ENCODE measurements at regions not wholly inside any gene's neighbourhood (a gene's known extent, or its start where the extent isn't known, plus 50 kb on each side); places are given as distances from the start of the nearest gene placed in this dataset.

GRCh38 chr12:39240587-39240986 is 202.3 kb downstream of the KIF21A start:
- H3K79me2 ChIP-seq (ENCODE audit: low read length) = no peaks in the 10 kb centered on the region
- no peak overlapping the region for H3K9ac ChIP-seq (ENCODE audit: low read length)
- no peak overlapping the region for H3K4me3 ChIP-seq (ENCODE audit: low read length)
- no peaks in the 10 kb centered on the region for H3K9me3 ChIP-seq (ENCODE audit: insufficient read depth, low read length)
- H3K4me2 ChIP-seq (ENCODE audit: low read length) = no peak overlapping the region
- H3K27ac ChIP-seq (ENCODE audit: low read length) = no peak overlapping the region
- TF ChIP-seq EZH2phosphoT487 (IDR thresholded peaks at IDR 0.05; ENCODE audit: low read depth) (no peak), CTCF (IDR thresholded peaks at IDR 0.05; ENCODE audit: low read depth, low read length) (no peak)
- H2AFZ ChIP-seq (ENCODE audit: low read depth, low read length) = no peak overlapping the region
- H3K27me3 ChIP-seq (ENCODE audit: low read depth, low read length) = no peaks in the 10 kb centered on the region
- no peaks in the 10 kb centered on the region for H4K20me1 ChIP-seq (ENCODE audit: insufficient read depth, low read length)
- no peaks in the 10 kb centered on the region for H3K4me1 ChIP-seq (ENCODE audit: low read length)
- H3K36me3 ChIP-seq (replicated peaks; ENCODE audit: low read depth, low read length) = no peaks in the 10 kb centered on the region

GRCh38 chr12:39239490-39240486 is 203.1 kb downstream of the KIF21A start:
- H3K4me3 ChIP-seq (ENCODE audit: low read length) = no peak overlapping the region
- no peak overlapping the region for H3K27ac ChIP-seq (ENCODE audit: low read length)
- no peaks in the 10 kb centered on the region for H3K9me3 ChIP-seq (ENCODE audit: insufficient read depth, low read length)
- TF ChIP-seq EZH2phosphoT487 (IDR thresholded peaks at IDR 0.05; ENCODE audit: low read depth) = no peak
- no peak for TF ChIP-seq CTCF (IDR thresholded peaks at IDR 0.05; ENCODE audit: low read depth, low read length)
- H3K9ac ChIP-seq (ENCODE audit: low read length) = no peak overlapping the region
- H3K79me2 ChIP-seq (ENCODE audit: low read length) = no peaks in the 10 kb centered on the region
- H2AFZ ChIP-seq (ENCODE audit: low read depth, low read length) = no peak overlapping the region
- no peak overlapping the region for H3K4me2 ChIP-seq (ENCODE audit: low read length)
- no peaks in the 10 kb centered on the region for H3K36me3 ChIP-seq (replicated peaks; ENCODE audit: low read depth, low read length)
- no peaks in the 10 kb centered on the region for H4K20me1 ChIP-seq (ENCODE audit: insufficient read depth, low read length)
- no peaks in the 10 kb centered on the region for H3K4me1 ChIP-seq (ENCODE audit: low read length)
- no peaks in the 10 kb centered on the region for H3K27me3 ChIP-seq (ENCODE audit: low read depth, low read length)

GRCh38 chr12:39237004-39237403 is 205.9 kb downstream of the KIF21A start:
- H3K4me1 ChIP-seq (ENCODE audit: low read length) = peaks cover 12% of the 10 kb centered on the region
- no peaks in the 10 kb centered on the region for H3K27me3 ChIP-seq (ENCODE audit: low read depth, low read length)
- H3K27ac ChIP-seq (ENCODE audit: low read length) = no peak overlapping the region
- H3K4me2 ChIP-seq (ENCODE audit: low read length) = no peak overlapping the region
- H3K79me2 ChIP-seq (ENCODE audit: low read length) = no peaks in the 10 kb centered on the region
- H3K4me3 ChIP-seq (ENCODE audit: low read length) = no peak overlapping the region
- H4K20me1 ChIP-seq (ENCODE audit: insufficient read depth, low read length) = no peaks in the 10 kb centered on the region
- no peaks in the 10 kb centered on the region for H3K36me3 ChIP-seq (replicated peaks; ENCODE audit: low read depth, low read length)
- H2AFZ ChIP-seq (ENCODE audit: low read depth, low read length) = no peak overlapping the region
- no peaks in the 10 kb centered on the region; the same call in 1 of the 2 replicates for H3K9me3 ChIP-seq (ENCODE audit: insufficient read depth, low read length)
- H3K9ac ChIP-seq (ENCODE audit: low read length) = no peak overlapping the region
- TF ChIP-seq EZH2phosphoT487 (IDR thresholded peaks at IDR 0.05; ENCODE audit: low read depth) (no peak), CTCF (IDR thresholded peaks at IDR 0.05; ENCODE audit: low read depth, low read length) (no peak)

- Histone ChIP-seq H3K4me2 (ENCODE audit: low read length) (no peak overlapping the region), H3K9ac (ENCODE audit: low read length) (no peak overlapping the region), H4K20me1 (ENCODE audit: insufficient read depth, low read length) (no peaks in the 10 kb centered on the region)
These were observed 206.7 kb downstream of the KIF21A start for GRCh38 chr12:39235990-39236767.

More at GRCh38 chr12:39235990-39236767, 206.7 kb downstream of the KIF21A start:
- Histone ChIP-seq H2AFZ (ENCODE audit: low read depth, low read length) (no peak overlapping the region), H3K79me2 (ENCODE audit: low read length) (no peaks in the 10 kb centered on the region), H3K27ac (ENCODE audit: low read length) (no peak overlapping the region), H3K27me3 (ENCODE audit: low read depth, low read length) (no peaks in the 10 kb centered on the region), H3K36me3 (replicated peaks; ENCODE audit: low read depth, low read length) (no peaks in the 10 kb centered on the region), H3K4me3 (ENCODE audit: low read length) (no peak overlapping the region), H3K4me1 (ENCODE audit: low read length) (peaks cover 12% of the 10 kb centered on the region), H3K9me3 (ENCODE audit: insufficient read depth, low read length) (no peaks in the 10 kb centered on the region; the same call in 1 of the 2 replicates)
- no peak for TF ChIP-seq EZH2phosphoT487 (IDR thresholded peaks at IDR 0.05; ENCODE audit: low read depth)
- no peak for TF ChIP-seq CTCF (IDR thresholded peaks at IDR 0.05; ENCODE audit: low read depth, low read length)

All from OCI-LY3 (cell line).